A549 (cell line): ENCODE measurements at regions not wholly inside any gene's neighbourhood (a gene's known extent, or its start where the extent isn't known, plus 50 kb on each side); places are given as distances from the start of the nearest gene placed in this dataset.

ENCODE experiments used
- ATAC-seq, 2 experiments: fragments of 200-7000 bp in 1 of 2; fragments of >200 bp in 1 of 2; cut with Nextera tagmentation in 1 of 2; cut with Tn5 transposase in 1 of 2; 3 replicates each; pipeline versions ENCODE4 v1.8.0 to v1.9.1; 2018 to 2020; ENCODE audit warnings: mild to moderate bottlenecking in 1 of 2, moderate library complexity in 1 of 2
- CTCF ChIA-PET: fragments of 300-600 bp; sonication (Branson Sonifier 250); formaldehyde crosslinking; extraction: SDS; loops from one replicate; lab custom pipeline; 2021; ENCODE audit warnings: antibody characterized with exemption, inconsistent platforms; lab: Yijun Ruan, JAX
- POLR2A ChIA-PET: fragments of 350-600 bp; formaldehyde crosslinking; extraction: SDS; loops from one replicate; lab custom pipeline; 2021; ENCODE audit warnings: antibody characterized with exemption, inconsistent platforms; lab: Yijun Ruan, JAX
- DNase-seq, 2 experiments: peaks; one replicate each; pipeline versions ENCODE4 v3.0.0 to v3.0.0-alpha.2; 2011 to 2016; ENCODE audit warnings: low read depth in 1 of 2, low spot score in 1 of 2
- FAIRE-seq: peaks from 2 replicates; lab custom pipeline; 2011; peaks lifted over from hg19 to GRCh38; lab: Jason Lieb, UNC
- H3K27ac ChIP-seq, 2 experiments: fragments of >200 bp; sonication (Bioruptor Twin); formaldehyde crosslinking; 3 replicates each; pipeline ENCODE4 v1.5.1; 2016 to 2017
- H3K4me1 ChIP-seq: fragments of >200 bp; sonication (Bioruptor Twin); formaldehyde crosslinking; 3 replicates; pipeline ENCODE4 v1.6.1; 2016
- H3K4me2 ChIP-seq: fragments of >200 bp; sonication (Bioruptor Twin); formaldehyde crosslinking; 3 replicates; pipeline ENCODE4 v1.6.1; 2016
- H3K4me3 ChIP-seq: fragments of >200 bp; sonication (Bioruptor Twin); formaldehyde crosslinking; 3 replicates; pipeline ENCODE4 v1.5.1; 2016
- H3K9me3 ChIP-seq: fragments of >200 bp; sonication (Bioruptor Twin); formaldehyde crosslinking; 3 replicates; pipeline ENCODE4 v1.6.1; 2016
- BHLHE40 ChIP-seq: IDR thresholded peaks from 2 replicates; pipeline ENCODE4 v1.6.1; 2012; ENCODE audit warnings: low read depth, low read length, inconsistent platforms
- CBX2 ChIP-seq: fragments of 200-600 bp; sonication (generic); IDR thresholded peaks from 2 replicates; pipeline ENCODE4 v1.6.1; 2016; ENCODE audit warnings: low read depth, mild to moderate bottlenecking, borderline replicate concordance
- CBX8 ChIP-seq: fragments of 200-600 bp; sonication (generic); IDR thresholded peaks from 2 replicates; pipeline ENCODE4 v1.6.1; 2016
- EHF ChIP-seq: fragments of 250-450 bp; sonication (Bioruptor Pico); IDR thresholded peaks from 2 replicates; pipeline ENCODE4 v1.5.0; 2020; ENCODE audit warnings: mild to moderate bottlenecking
- EHMT2 ChIP-seq: fragments of 200-600 bp; sonication (generic); IDR thresholded peaks from 2 replicates; pipeline ENCODE4 v1.6.1; 2016; ENCODE audit warnings: antibody characterized with exemption, low read depth, mild to moderate bottlenecking, moderate library complexity
- EP300 ChIP-seq, 2 experiments: fragments of >200 bp; sonication (Bioruptor Twin); formaldehyde crosslinking; IDR thresholded peaks; 2 replicates in 1 of 2; 3 replicates in 1 of 2; pipeline ENCODE4 v1.6.1; 2016 to 2017
- ESRRA ChIP-seq: fragments of 150-350 bp; IDR thresholded peaks from 2 replicates; pipeline ENCODE4 v1.6.1; 2014; ENCODE audit warnings: mild to moderate bottlenecking, low read length, borderline replicate concordance
- HOXB13 ChIP-seq: fragments of 250-450 bp; sonication (Bioruptor Pico); IDR thresholded peaks from 2 replicates; pipeline ENCODE4 v1.5.0; 2020; ENCODE audit warnings: low read depth, mild to moderate bottlenecking, moderate library complexity
- JUNB ChIP-seq: fragments of >200 bp; sonication (Bioruptor Twin); formaldehyde crosslinking; IDR thresholded peaks from 2 replicates; pipeline ENCODE4 v1.6.1; 2016
- KDM1A ChIP-seq: fragments of 200-600 bp; sonication (generic); IDR thresholded peaks from 2 replicates; pipeline ENCODE4 v1.6.1; 2016; ENCODE audit warnings: low read depth, mild to moderate bottlenecking
- KDM5A ChIP-seq: fragments of 200-600 bp; sonication (generic); IDR thresholded peaks from 2 replicates; pipeline ENCODE4 v1.6.1; 2016; ENCODE audit warnings: antibody characterized with exemption, mild to moderate bottlenecking
- MAFK ChIP-seq: fragments of 450-650 bp; IDR thresholded peaks from 2 replicates; pipeline ENCODE4 v1.6.1; 2014; ENCODE audit not compliant: partially characterized antibody
- MAZ ChIP-seq: fragments of 150-350 bp; IDR thresholded peaks from 2 replicates; pipeline ENCODE4 v1.6.1; 2014; ENCODE audit warnings: antibody characterized with exemption, low read depth, low read length, borderline replicate concordance
- MYC ChIP-seq: IDR thresholded peaks from 2 replicates; pipeline ENCODE4 v1.6.1; 2012; ENCODE audit warnings: mild to moderate bottlenecking, inconsistent platforms, low read length, improper control_type of control experiment, borderline replicate concordance
- NR3C1 ChIP-seq: fragments of >200 bp; sonication (Bioruptor Twin); formaldehyde crosslinking; IDR thresholded peaks from 3 replicates; pipeline ENCODE4 v1.6.1; 2017
- POLR2AphosphoS2 ChIP-seq: conservative IDR thresholded peaks from 2 replicates; pipeline ENCODE4 v1.6.1; 2012; ENCODE audit warnings: low read length, improper control_type of control experiment, inconsistent platforms
- RAD21 ChIP-seq, 2 experiments: fragments of >200 bp in 1 of 2; sonication (Bioruptor Twin) in 1 of 2; formaldehyde crosslinking in 1 of 2; IDR thresholded peaks in 1 of 2; conservative IDR thresholded peaks in 1 of 2; 2 replicates in 1 of 2; 3 replicates in 1 of 2; pipeline ENCODE4 v1.6.1; 2012 to 2018; ENCODE audit warnings: inconsistent platforms in 1 of 2
- RCOR1 ChIP-seq: fragments of 150-350 bp; IDR thresholded peaks from 2 replicates; pipeline ENCODE4 v1.6.1; 2014; ENCODE audit warnings: antibody characterized with exemption, low read length, low read depth
- RNF2 ChIP-seq: fragments of 200-600 bp; sonication (generic); IDR thresholded peaks from 2 replicates; pipeline ENCODE4 v1.6.1; 2016; ENCODE audit warnings: low read depth, mild to moderate bottlenecking, antibody characterized with exemption, moderate library complexity, borderline replicate concordance
- SREBF2 ChIP-seq: fragments of 450-650 bp; IDR thresholded peaks from 2 replicates; pipeline ENCODE4 v1.6.1; 2014; ENCODE audit warnings: mild to moderate bottlenecking, moderate library complexity
- TFCP2L1 ChIP-seq: fragments of 250-450 bp; sonication (Bioruptor Pico); IDR thresholded peaks from 2 replicates; pipeline ENCODE4 v1.5.0; 2021; ENCODE audit warnings: mild to moderate bottlenecking
- TP53 ChIP-seq: fragments of 250-450 bp; sonication (Bioruptor Pico); IDR thresholded peaks from 2 replicates; pipeline ENCODE4 v1.5.0; 2021; ENCODE audit warnings: mild to moderate bottlenecking, moderate library complexity
- ZC3H11A ChIP-seq: fragments of 450-650 bp; IDR thresholded peaks from 2 replicates; pipeline ENCODE4 v1.6.1; 2014; ENCODE audit warnings: antibody characterized with exemption, mild to moderate bottlenecking
- ZNF302 ChIP-seq: fragments of 250-450 bp; sonication (Bioruptor Pico); IDR thresholded peaks from 2 replicates; pipeline ENCODE4 v1.9.0; 2021; ENCODE audit warnings: inconsistent platforms, mild to moderate bottlenecking, moderate library complexity
- ZSCAN20 ChIP-seq: fragments of 250-450 bp; sonication (Bioruptor Pico); IDR thresholded peaks from 2 replicates; pipeline ENCODE4 v1.8.0; 2022; ENCODE audit warnings: mild to moderate bottlenecking, moderate library complexity
- WGBS: methylation state at CpG from one replicate; pipeline ENCODE4 v1.1.6; 2017; ENCODE audit errors: missing lambda C conversion rate; 5-methylcytosine and 5-hydroxymethylcytosine counted together
- TF ChIP-seq, protein P1 (sequence below): IDR thresholded peaks from 2 replicates; pipeline ENCODE4 v1.6.1; 2012
- TF ChIP-seq, protein P2 (sequence below): fragments of 250-450 bp; sonication (Bioruptor Pico); IDR thresholded peaks from 2 replicates; pipeline ENCODE4 v1.5.0; 2021; ENCODE audit warnings: mild to moderate bottlenecking, moderate library complexity, borderline replicate concordance
- TF ChIP-seq, protein P3 (sequence below): fragments of 250-450 bp; sonication (Bioruptor Pico); IDR thresholded peaks from 2 replicates; pipeline ENCODE4 v1.5.0; 2020; ENCODE audit warnings: low read depth, mild to moderate bottlenecking, moderate library complexity
- TF ChIP-seq, protein P4 (sequence below): fragments of 450-650 bp; IDR thresholded peaks from 2 replicates; pipeline ENCODE4 v1.6.1; 2014; ENCODE audit warnings: antibody characterized with exemption

DNA sequence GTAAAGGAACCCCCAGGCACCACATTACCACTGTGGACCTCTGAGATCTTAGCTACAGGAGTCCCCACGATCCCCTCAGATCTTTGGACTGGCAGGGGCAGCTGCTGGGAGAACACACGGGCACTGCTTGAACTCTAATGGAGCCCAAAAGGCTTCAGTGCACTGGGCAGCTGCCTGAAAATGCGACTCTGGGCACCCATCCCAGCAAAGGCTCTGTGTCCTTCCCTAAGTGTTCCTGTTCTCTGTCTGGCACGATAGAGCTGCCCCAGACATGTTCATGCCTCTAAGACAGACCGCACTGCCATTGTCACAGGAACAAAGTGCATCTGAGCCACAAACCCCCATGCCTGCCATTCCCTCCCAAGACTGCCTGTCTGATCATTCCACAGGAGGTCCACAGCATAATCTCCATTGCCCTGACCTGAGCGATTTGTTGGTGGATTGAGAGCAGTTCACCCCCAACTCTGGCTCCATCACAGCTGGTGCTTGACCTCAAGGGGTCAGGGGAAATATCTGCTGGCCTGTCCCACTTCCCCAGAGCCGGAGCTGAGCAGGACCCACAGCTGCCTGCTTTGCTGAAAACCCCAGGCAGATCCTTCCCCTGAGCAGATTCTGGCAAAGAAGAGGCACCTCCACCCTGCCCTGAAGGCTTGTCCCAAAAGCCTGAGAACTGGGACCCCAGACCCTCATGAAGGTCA lies 436.0 kb upstream of the INTU start:
- Histone ChIP-seq H3K27ac (no peak overlapping the region), H3K9me3 (no peaks in the 10 kb centered on the region), H3K4me2 (no peak overlapping the region), H3K4me1 (no peaks in the 10 kb centered on the region), H3K4me3 (no peak overlapping the region)
- FAIRE-seq, result no peak
- 0% methylated on average over 1 of the region's 7 CpGs for WGBS
- no peak for DNase-seq
- POLR2A ChIA-PET, result no interaction called here
- CTCF ChIA-PET, result no interaction called here
- ATAC-seq, result no peak
- no peak for TF ChIP-seq ESRRA
- TF ChIP-seq TFCP2L1 (CRISPR knock-in tag), result no peak
- no peak for TF ChIP-seq NR3C1
- no peak for TF ChIP-seq EP300 (IDR thresholded peaks at IDR 0.05)
- TF ChIP-seq, protein P1, sequence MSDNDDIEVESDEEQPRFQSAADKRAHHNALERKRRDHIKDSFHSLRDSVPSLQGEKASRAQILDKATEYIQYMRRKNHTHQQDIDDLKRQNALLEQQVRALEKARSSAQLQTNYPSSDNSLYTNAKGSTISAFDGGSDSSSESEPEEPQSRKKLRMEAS, result no peak
- no peak for TF ChIP-seq RNF2
- no peak for TF ChIP-seq CBX2
- no peak for TF ChIP-seq BHLHE40
- no peak for TF ChIP-seq EHF (CRISPR knock-in tag)
- TF ChIP-seq SREBF2, result no peak
- TF ChIP-seq MAZ, result no peak
- no peak for TF ChIP-seq HOXB13 (CRISPR knock-in tag)
- TF ChIP-seq TP53 (CRISPR knock-in tag), result no peak
- TF ChIP-seq KDM1A, result no peak
- TF ChIP-seq EHMT2, result no peak
- no peak for TF ChIP-seq RAD21 (conservative IDR thresholded peaks at IDR 0.05 in 1 of 2, IDR thresholded peaks at IDR 0.05 in 1 of 2)
- TF ChIP-seq KDM5A, result no peak
- no peak for TF ChIP-seq ZNF302

DNA sequence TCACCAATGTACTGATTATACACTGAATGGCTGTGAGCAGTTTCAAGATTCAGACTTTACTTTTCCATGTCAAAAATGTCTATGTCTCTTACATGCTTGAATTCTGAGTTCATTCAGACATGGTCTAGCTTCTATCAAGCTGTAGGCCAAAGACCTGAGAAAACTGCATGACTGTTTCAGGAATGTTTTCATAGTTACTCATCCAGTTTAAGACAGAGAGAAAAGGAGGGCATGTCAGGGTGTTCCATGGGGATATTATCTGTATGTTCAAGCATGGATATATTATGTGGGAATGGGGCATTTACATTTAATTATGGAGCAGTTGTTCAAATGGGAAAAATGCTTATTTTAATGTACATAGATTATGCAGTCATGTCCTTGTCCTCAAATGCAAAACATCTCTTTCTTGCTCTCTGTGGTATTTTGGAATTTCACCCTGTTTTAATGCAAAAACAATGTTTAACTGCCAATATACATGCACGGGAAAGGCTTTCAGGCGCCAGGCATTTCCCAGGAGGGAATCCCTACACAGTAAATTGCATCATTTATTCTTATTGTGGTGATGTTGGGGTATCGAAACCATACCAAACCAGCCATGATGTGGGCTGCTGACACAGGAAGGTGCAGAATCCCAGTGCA lies 429.1 kb upstream of the INTU start:
- ChIA-PET POLR2A (no interaction called here), CTCF (no interaction called here)
- Histone ChIP-seq H3K4me3 (no peak overlapping the region), H3K4me2 (no peak overlapping the region), H3K4me1 (no peaks in the 10 kb centered on the region), H3K27ac (no peak overlapping the region), H3K9me3 (no peaks in the 10 kb centered on the region)
- no peak for DNase-seq
- ATAC-seq, result no peak
- 5% methylated on average over 3 of the region's 3 CpGs for WGBS
- no peak for TF ChIP-seq MAZ
- TF ChIP-seq, protein P2, sequence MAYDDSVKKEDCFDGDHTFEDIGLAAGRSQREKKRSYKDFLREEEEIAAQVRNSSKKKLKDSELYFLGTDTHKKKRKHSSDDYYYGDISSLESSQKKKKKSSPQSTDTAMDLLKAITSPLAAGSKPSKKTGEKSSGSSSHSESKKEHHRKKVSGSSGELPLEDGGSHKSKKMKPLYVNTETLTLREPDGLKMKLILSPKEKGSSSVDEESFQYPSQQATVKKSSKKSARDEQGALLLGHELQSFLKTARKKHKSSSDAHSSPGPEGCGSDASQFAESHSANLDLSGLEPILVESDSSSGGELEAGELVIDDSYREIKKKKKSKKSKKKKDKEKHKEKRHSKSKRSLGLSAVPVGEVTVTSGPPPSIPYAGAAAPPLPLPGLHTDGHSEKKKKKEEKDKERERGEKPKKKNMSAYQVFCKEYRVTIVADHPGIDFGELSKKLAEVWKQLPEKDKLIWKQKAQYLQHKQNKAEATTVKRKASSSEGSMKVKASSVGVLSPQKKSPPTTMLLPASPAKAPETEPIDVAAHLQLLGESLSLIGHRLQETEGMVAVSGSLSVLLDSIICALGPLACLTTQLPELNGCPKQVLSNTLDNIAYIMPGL (CRISPR knock-in tag), result no peak
- no peak for TF ChIP-seq ZSCAN20 (CRISPR knock-in tag)
- no peak for TF ChIP-seq RNF2
- no peak for TF ChIP-seq MYC
- no peak for TF ChIP-seq EP300 (IDR thresholded peaks at IDR 0.05)
- TF ChIP-seq NR3C1, result no peak
- TF ChIP-seq, protein P3, sequence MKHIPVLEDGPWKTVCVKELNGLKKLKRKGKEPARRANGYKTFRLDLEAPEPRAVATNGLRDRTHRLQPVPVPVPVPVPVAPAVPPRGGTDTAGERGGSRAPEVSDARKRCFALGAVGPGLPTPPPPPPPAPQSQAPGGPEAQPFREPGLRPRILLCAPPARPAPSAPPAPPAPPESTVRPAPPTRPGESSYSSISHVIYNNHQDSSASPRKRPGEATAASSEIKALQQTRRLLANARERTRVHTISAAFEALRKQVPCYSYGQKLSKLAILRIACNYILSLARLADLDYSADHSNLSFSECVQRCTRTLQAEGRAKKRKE (CRISPR knock-in tag), result no peak
- TF ChIP-seq ESRRA, result no peak
- TF ChIP-seq POLR2AphosphoS2, result no peak
- no peak for TF ChIP-seq BHLHE40
- no peak for TF ChIP-seq TP53 (CRISPR knock-in tag)
- no peak for TF ChIP-seq ZC3H11A
- no peak for TF ChIP-seq EHMT2
- no peak for TF ChIP-seq JUNB
- no peak for TF ChIP-seq CBX8
- no peak for TF ChIP-seq CBX2
- TF ChIP-seq, protein P4, sequence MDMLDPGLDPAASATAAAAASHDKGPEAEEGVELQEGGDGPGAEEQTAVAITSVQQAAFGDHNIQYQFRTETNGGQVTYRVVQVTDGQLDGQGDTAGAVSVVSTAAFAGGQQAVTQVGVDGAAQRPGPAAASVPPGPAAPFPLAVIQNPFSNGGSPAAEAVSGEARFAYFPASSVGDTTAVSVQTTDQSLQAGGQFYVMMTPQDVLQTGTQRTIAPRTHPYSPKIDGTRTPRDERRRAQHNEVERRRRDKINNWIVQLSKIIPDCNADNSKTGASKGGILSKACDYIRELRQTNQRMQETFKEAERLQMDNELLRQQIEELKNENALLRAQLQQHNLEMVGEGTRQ, result no peak
- TF ChIP-seq RCOR1, result no peak
- TF ChIP-seq MAFK, result no peak
- TF ChIP-seq, all 56 proteins: peak for 0
- no peak for FAIRE-seq
